Vagina (tissue), 2 donors: ENCODE measurements at regions not wholly inside any gene's neighbourhood (a gene's known extent, or its start where the extent isn't known, plus 50 kb on each side); places are given as distances from the start of the nearest gene placed in this dataset.

Experiments
- POLR2A ChIP-seq, 2 donors: fragments of 450-650 bp; IDR thresholded peaks; one replicate each; pipeline ENCODE4 v1.6.1; 2017; ENCODE audit warnings: antibody characterized with exemption in 2 of 2, mild to moderate bottlenecking in 2 of 2, moderate library complexity in 2 of 2
- POLR2AphosphoS5 ChIP-seq, 2 donors: sonication (generic); formaldehyde crosslinking; IDR thresholded peaks; one replicate each; pipeline ENCODE4 v1.9.0; 2017; ENCODE audit warnings: antibody characterized with exemption in 2 of 2, mild to moderate bottlenecking in 2 of 2, low read depth in 1 of 2; ENCODE audit not compliant: insufficient read depth in 1 of 2
- TF ChIP-seq, protein P1 (sequence below), 3 experiments: fragments of 450-650 bp in 2 of 3; fragments of 200-600 bp in 1 of 3; sonication (generic) in 1 of 3; IDR thresholded peaks; one replicate each; pipeline ENCODE4 v1.5.1; 2017 to 2019; ENCODE audit warnings: antibody characterized with exemption in 3 of 3, mild to moderate bottlenecking in 2 of 3, moderate library complexity in 2 of 3

DNA sequence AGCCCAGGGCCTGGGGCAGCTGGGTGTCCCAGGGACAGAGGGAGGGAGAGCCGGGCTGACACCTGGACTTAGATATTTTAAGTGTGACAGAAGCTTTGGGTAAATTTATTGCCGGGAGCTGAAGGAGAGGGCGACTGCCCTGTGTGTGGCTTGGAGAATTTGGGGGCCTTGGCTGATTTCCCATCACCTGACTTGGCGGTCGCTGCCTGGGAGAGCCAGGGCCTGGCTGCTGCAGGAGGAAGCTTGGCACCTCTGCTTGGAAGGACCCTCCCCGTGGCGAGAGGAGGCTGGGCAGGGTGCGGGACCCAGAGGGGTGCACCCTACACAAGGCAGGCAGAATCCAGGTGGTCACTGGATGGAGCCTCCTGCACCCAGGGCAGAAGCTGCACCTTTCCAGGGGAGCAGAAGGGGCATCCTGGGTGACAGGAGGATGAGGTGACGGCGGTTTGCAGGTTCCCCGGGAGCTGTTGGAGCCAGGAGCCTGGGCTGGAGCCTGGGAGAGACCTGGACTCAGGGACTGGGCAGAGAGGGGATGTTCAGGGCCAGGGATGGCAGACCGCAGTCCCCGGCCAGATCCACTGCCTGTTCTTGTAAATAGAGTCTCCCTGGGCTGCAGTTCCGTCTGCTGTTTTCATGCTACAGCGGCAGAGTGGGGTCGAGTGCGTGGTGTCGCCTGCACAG is 72.0 kb downstream of the RGS12 start:
- TF ChIP-seq, protein P1, sequence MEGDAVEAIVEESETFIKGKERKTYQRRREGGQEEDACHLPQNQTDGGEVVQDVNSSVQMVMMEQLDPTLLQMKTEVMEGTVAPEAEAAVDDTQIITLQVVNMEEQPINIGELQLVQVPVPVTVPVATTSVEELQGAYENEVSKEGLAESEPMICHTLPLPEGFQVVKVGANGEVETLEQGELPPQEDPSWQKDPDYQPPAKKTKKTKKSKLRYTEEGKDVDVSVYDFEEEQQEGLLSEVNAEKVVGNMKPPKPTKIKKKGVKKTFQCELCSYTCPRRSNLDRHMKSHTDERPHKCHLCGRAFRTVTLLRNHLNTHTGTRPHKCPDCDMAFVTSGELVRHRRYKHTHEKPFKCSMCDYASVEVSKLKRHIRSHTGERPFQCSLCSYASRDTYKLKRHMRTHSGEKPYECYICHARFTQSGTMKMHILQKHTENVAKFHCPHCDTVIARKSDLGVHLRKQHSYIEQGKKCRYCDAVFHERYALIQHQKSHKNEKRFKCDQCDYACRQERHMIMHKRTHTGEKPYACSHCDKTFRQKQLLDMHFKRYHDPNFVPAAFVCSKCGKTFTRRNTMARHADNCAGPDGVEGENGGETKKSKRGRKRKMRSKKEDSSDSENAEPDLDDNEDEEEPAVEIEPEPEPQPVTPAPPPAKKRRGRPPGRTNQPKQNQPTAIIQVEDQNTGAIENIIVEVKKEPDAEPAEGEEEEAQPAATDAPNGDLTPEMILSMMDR (IDR thresholded peaks at IDR 0.05) = no peak
- TF ChIP-seq POLR2A (IDR thresholded peaks at IDR 0.05) = no peak
- TF ChIP-seq POLR2AphosphoS5 (IDR thresholded peaks at IDR 0.05; ENCODE audit: insufficient read depth in 1 of 2, low read depth in 1 of 2) = no peak
